Stimulated activated CD8-positive, alpha-beta memory T cell treated with anti-CD3 and anti-CD28 coated beads, Interleukin-4, amount 100 ng/mL, for 48 hours (primary cell): ENCODE measurements at regions not wholly inside any gene's neighbourhood (a gene's known extent, or its start where the extent isn't known, plus 50 kb on each side); places are given as distances from the start of the nearest gene placed in this dataset.

ENCODE experiments used
- DNase-seq: peaks from one replicate; pipeline ENCODE4 v3.0.0-alpha.2; 2020

GRCh38 chr3:30225021-30225420, 381.4 kb upstream of the TGFBR2 start:
- DNase-seq: no peak

GRCh38 chr3:30226601-30227151, 379.7 kb upstream of the TGFBR2 start:
- DNase-seq: no peak

- DNase-seq: no peak
Measured at GRCh38 chr3:30227571-30228301, 378.7 kb upstream of the TGFBR2 start.

DNA sequence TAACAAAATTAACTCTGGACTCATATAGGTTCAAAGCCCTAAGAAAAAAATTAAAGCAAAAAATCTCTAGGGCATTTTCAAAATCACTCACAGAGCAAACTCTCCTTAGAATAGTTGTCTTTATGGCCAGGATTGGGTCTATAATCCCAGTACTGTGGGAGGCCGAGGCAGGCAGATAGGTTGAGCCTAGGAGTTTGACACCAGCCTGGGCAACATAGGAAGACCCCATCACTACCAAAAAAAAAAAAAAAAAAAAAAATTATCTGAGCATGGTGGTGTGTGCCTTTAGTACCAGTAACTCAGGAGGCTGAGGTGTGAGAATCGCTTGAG, 378.1 kb upstream of the TGFBR2 start:
- no peak for DNase-seq

- DNase-seq: no peak
Measured at GRCh38 chr3:30231277-30232141, 374.9 kb upstream of the TGFBR2 start.

- no peak for DNase-seq
Measured at GRCh38 chr3:30232142-30232541, 374.3 kb upstream of the TGFBR2 start.

DNA sequence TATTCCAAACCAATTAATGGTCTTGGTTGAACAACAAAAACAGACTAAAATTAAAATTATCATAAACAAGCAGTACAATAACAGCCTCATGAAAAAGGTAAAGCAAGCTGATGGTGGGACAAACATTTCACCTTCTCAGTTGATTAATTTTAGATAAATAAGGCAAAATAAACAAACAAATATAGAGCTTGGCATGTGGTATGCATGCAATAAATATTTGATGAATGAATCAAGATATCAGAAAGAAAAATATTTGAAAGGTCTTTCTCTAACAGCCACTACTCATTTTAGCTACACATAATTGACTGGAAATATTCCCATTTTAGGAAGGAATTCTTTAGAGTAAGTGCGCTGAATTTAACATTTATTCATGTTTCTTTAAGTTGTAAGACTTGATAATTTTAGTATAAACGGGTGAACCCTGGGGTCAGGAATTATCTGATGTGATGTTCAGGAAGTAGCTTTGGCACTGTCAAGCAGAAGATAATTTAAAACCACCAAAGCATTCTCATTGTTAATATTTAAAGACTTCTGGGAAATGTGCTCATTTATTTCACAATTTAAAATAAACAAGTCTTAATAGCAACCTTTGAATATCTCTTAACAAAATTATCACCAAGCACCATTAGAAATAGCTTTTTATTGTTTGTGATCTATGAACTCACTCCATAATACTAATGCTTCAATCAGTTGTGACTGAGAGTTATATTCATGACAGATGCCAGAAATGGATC, 372.3 kb upstream of the TGFBR2 start:
- DNase-seq: no peak

- no peak for DNase-seq
Measured at GRCh38 chr3:30236011-30236410, 370.4 kb upstream of the TGFBR2 start.

GRCh38 chr3:30241721-30242120, 364.7 kb upstream of the TGFBR2 start:
- DNase-seq: no peak

DNA sequence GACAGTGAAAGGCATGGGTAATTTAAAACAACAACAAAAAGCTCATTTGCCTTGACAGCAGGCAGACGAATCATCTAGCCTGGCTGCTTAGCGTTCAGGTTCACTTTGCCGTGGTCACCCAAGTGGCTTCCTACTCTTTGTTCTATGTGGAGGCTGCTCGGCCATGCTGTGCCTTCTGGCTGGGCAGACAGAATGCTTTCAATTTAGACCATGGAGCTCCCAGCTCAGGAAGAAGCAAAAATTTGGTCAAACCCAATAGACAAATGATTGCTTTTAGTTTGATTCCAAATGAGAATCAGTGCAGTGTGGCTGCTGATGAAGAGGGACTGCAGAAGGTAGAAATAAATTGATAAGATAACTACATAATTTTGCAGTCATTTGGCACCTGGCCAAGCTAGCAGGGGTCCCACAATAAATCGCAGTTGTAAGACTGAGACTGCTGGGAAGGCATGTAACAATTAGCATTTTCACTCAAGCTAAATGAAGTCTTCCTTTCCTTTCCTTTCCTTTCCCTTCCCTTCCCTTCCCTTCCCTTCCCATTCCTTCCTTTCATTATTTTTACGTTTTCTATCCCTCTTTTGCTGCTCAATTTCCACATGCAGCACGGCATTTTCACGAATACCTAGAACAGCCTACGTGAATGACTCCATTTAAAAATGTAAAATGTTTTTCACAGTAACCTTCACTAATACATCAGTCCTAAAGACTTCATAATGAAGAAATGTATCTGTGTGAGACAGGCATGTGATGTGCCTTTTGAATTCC, 360.4 kb upstream of the TGFBR2 start:
- no peak for DNase-seq

DNA sequence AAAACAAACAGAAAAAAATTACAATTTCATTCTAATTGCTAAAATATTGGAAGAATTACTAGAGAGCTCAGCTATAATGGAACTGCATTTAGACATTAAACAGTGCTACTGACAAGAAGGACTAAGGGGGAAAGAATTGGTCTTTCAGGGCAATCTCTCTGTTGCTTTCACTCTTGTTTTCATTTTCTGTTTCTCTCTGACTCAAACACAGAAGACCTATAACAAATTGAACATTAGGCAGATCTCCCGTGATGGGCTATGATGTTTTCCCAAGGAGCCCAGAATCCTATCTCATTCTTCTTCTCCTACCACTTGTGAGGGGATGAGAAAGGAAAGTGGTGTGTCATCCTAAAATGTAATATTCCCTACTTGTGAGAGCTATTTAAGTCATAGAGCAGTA, 358.0 kb upstream of the TGFBR2 start:
- DNase-seq: no peak

GRCh38 chr3:30252474-30252873, 353.9 kb upstream of the TGFBR2 start:
- no peak for DNase-seq

DNA sequence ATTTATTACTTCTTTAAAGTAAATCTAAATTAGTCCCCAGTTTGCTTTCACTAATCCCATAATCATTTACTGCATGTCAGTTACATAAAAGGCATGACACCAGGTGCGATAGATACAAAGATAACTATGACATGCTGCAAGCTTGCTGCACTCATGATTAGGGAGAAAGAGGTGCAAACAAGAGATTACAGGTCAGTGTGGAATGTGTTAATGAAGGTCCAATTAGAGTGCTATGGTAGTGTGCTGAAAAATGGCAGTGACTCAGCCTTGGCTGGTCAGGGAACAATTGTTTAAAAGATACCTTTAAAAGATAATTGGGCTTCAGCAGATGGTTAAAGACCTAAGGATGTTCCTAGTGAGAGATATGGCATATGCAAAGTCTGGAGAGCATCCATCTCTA, 352.6 kb upstream of the TGFBR2 start:
- no peak for DNase-seq

DNA sequence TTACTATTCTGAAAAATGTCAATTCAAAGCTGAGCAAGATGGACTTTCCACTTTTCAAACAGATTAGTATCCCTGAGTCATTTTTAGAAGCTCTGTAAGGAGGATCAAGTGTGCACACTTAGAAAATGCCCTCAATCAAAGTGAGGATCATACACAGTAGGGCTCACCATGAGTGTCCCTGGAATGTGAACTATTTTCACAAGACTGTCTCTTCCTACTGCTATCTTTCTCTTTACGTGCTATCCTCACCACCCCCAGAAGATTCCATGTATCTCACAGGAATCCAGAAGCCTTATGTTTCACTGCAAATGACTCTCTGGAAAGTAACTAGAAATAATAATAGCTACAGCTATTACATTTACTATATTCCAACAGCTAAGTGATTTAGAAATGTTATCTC, 349.9 kb upstream of the TGFBR2 start:
- no peak for DNase-seq

DNA sequence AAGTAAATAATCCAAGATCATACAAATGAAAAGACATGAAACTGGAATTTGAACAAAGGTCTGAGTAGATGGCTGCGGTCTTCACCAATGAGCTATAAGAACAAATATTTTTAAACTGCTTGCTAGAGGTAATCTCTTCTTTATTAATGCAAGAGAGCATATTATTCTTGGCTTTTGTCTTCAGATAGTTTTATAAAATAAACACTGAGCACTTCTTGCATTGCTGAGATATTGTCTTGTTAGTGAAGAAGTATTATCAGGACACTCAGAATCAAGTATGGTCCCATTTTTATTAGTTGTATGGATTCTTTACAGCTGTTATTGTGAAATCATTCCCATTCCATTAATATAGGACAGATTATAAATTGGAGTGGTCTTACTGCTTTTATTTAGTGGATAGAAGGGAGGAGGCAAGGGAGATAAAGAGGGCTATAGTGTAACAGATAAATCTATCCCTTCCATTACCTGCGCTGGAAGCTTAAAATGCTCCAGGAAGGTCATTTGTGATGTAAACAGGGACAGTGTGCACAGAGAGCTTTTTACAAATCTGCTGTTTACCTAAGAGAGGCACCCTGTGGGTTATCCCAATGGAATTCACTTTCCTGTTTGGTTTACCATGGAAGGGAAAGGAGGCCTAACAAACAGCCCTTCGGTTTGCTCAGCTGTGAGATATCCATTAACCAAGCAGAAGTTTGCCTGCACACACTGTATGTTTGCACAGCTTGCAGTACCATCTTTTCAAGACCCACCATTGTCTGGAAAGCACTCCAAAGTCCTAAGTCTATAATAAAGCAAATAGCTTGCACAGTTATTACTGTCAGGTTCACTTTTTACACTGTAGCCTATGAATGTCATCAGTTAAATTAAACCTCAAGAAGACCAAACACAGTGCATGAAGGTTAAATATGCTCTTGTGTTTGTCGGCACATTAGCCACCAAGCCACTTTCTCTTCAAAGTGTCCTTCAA, 347.7 kb upstream of the TGFBR2 start:
- no peak for DNase-seq

GRCh38 chr3:30259730-30260129, 346.7 kb upstream of the TGFBR2 start:
- no peak for DNase-seq

GRCh38 chr3:30260762-30261161, 345.6 kb upstream of the TGFBR2 start:
- DNase-seq: no peak

- DNase-seq: no peak
Measured at GRCh38 chr3:30263238-30263924, 343.0 kb upstream of the TGFBR2 start.

DNA sequence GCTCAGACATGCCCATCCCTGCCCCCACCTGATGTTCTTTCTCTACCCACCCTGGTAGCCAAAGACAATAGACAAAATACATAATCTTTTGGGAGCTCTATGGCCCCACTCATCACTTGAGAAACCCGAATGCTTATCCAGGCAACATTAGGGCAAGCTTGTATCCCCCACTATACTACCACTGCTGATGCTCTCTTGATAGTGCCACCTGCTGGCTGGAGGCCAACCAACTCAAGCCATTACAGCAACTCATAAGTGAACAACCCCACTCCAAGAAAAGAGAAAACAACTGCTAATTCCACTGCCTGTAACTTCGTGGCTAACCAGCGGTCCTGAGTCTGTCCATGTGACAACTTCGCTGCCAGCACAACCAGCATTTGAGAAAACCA, 342.5 kb upstream of the TGFBR2 start:
- DNase-seq: no peak

DNA sequence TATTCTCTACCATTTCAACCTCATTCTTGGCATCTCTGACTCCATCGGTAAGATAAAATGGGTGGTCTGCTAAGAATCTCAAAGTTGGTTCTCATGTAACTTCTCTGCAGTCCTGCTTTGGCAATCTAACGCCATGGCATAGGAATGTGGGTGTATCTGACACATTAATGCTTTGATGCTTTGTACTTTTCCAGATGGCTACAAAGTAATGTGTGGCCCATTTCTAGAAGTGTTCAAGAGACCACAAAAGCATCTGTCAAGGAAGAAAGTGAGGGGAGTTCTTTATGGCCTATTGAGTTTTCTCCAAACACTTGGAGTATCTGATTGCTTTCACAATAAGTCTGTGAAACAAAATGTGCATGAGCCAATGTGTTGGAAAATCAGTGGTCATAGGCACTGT, 339.9 kb upstream of the TGFBR2 start:
- no peak for DNase-seq

- no peak for DNase-seq
Measured at GRCh38 chr3:30268288-30268687, 338.1 kb upstream of the TGFBR2 start.
